Neutrophil (primary cell): ENCODE measurements at regions not wholly inside any gene's neighbourhood (a gene's known extent, or its start where the extent isn't known, plus 50 kb on each side); places are given as distances from the start of the nearest gene placed in this dataset.

Experiments used
- H3K27ac ChIP-seq: fragments of 200-600 bp; sonication (generic); 2 replicates; pipeline ENCODE4 v1.5.1; 2016; ENCODE audit warnings: mild to moderate bottlenecking, moderate library complexity
- H3K27me3 ChIP-seq: fragments of 200-600 bp; sonication (generic); 2 replicates; pipeline ENCODE4 v1.6.0; 2016; ENCODE audit warnings: mild to moderate bottlenecking
- H3K36me3 ChIP-seq: fragments of 200-600 bp; sonication (generic); 2 replicates; pipeline ENCODE4 v1.5.1; 2017
- H3K4me1 ChIP-seq, 2 experiments: fragments of 200-600 bp in 1 of 2; sonication (generic) in 1 of 2; 1 replicate in 1 of 2; 2 replicates in 1 of 2; pipeline versions ENCODE4 v1.5.1 to v1.6.1; 2013 to 2016; ENCODE audit warnings: low read depth in 1 of 2, low read length in 1 of 2, mild to moderate bottlenecking in 1 of 2, moderate library complexity in 1 of 2; ENCODE audit not compliant: control insufficient read depth in 1 of 2, insufficient read depth in 1 of 2
- H3K4me3 ChIP-seq, 2 experiments: fragments of 200-600 bp in 1 of 2; sonication (generic) in 1 of 2; 1 replicate in 1 of 2; 2 replicates in 1 of 2; pipeline ENCODE4 v1.5.1; 2013 to 2016; ENCODE audit warnings: low read depth in 1 of 2, low read length in 1 of 2, mild to moderate bottlenecking in 1 of 2, moderate library complexity in 1 of 2
- H3K9me3 ChIP-seq: fragments of 200-600 bp; sonication (generic); 2 replicates; pipeline ENCODE4 v1.5.1; 2016
- CTCF ChIP-seq: fragments of 200-600 bp; sonication (generic); IDR thresholded peaks from 2 replicates; pipeline ENCODE4 v1.5.1; 2016; ENCODE audit warnings: antibody characterized with exemption

GRCh38 chr15:85972805-85973540, 106.7 kb upstream of the AGBL1 start:
- Histone ChIP-seq H3K27me3 (peaks cover 3% of the 10 kb centered on the region), H3K4me3 (no peak overlapping the region), H3K9me3 (no peaks in the 10 kb centered on the region), H3K36me3 (no peaks in the 10 kb centered on the region), H3K4me1 (no peaks in the 10 kb centered on the region), H3K27ac (no peak overlapping the region)
- TF ChIP-seq CTCF, result no peak

DNA sequence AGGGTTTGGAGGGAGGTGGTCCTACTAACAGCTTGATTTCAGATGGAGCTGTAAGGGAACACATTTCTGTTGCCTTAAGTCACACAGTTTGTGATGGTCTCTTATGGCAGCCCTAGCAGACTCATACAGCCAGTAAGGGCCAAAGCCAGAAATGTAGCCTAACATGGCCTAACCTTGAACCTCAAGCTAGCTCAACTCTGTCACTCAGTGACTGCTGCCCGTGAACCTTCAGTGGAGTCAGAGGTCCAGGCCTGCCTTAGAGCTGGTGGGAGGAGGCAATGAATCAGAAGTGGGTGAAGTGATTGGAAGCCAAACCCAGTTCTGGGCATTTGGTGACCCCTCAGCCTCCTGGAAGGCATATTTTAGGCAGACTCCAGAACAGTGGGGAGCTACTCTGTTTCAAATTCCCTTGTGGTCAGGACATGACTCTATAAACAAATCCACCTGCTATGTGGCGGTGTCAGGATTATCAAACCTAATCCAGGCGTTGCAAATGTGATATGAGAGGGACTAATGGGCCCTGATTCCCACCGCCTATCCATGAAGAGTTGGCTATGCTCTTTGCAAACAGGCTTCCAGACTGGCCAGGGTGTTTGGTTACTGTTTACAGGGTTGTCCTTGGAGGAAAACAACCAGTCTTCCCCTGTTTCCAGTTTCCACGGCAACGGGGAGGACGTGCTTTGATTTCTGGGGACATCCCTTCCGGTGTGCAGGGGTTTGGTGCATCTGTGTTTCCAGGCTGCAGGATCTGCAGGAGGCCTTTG, 105.9 kb upstream of the AGBL1 start:
- Histone ChIP-seq H3K4me1 (no peaks in the 10 kb centered on the region), H3K27ac (no peak overlapping the region), H3K4me3 (no peak overlapping the region), H3K36me3 (no peaks in the 10 kb centered on the region), H3K9me3 (no peaks in the 10 kb centered on the region), H3K27me3 (peaks cover 3% of the 10 kb centered on the region)
- TF ChIP-seq CTCF, result no peak

DNA sequence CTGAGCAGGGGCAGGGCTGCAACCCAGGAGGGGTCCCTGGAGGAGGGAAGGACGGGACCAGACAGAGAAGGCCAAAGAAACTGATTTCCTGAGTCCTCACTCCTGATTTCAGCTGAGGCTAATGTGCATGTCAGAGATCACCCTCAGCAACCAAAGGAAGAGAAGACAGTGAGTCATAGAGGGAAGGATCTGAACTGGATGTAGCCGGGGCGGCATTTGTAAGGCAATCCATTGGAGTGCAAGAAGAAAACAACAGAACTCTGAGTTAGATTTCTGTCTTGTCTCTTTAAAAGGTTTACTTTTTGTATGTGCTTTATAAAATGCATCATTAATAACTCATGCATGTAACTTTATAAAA, 105.3 kb upstream of the AGBL1 start:
- H3K36me3 ChIP-seq, result no peaks in the 10 kb centered on the region
- no peak for TF ChIP-seq CTCF
- no peak overlapping the region for H3K27ac ChIP-seq
- no peak overlapping the region for H3K4me3 ChIP-seq
- no peaks in the 10 kb centered on the region for H3K4me1 ChIP-seq
- no peaks in the 10 kb centered on the region for H3K9me3 ChIP-seq
- peaks cover 3% of the 10 kb centered on the region for H3K27me3 ChIP-seq

- H3K27ac ChIP-seq, result no peak overlapping the region
- H3K9me3 ChIP-seq, result no peaks in the 10 kb centered on the region
- no peaks in the 10 kb centered on the region for H3K4me1 ChIP-seq
- no peaks in the 10 kb centered on the region for H3K36me3 ChIP-seq
- H3K27me3 ChIP-seq, result peaks cover 3% of the 10 kb centered on the region
- H3K4me3 ChIP-seq, result no peak overlapping the region
- TF ChIP-seq CTCF, result no peak
These were observed 104.9 kb upstream of the AGBL1 start for GRCh38 chr15:85974742-85975141.

DNA sequence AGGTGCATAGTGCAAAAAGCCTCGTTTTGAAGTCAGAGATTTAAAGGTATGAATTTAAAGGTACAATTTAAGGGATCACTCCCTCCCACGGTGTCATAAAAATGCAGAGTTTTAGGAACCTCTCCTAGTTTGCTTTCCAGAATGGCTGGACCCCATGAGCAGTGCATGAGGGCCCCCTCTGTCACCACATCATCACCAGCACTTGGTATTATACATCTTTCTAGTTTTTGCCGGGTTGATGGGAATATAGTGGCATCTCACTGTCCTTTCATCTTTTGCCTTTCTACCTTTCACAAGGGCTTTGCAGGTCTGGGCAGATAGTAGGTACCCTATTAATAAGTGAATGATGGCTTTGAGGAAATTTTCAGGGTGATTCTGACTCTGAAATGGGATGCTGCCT, 103.6 kb upstream of the AGBL1 start:
- H3K27me3 ChIP-seq, result peaks cover 3% of the 10 kb centered on the region
- H3K9me3 ChIP-seq, result no peaks in the 10 kb centered on the region
- no peaks in the 10 kb centered on the region for H3K36me3 ChIP-seq
- H3K4me1 ChIP-seq, result peaks cover 0 to 9% of the 10 kb centered on the region in 2 experiments
- no peak for TF ChIP-seq CTCF
- H3K4me3 ChIP-seq, result no peak overlapping the region
- no peak overlapping the region for H3K27ac ChIP-seq
